ENCODE measurements at regions not wholly inside any gene's neighbourhood (a gene's known extent, or its start where the extent isn't known, plus 50 kb on each side); places are given as distances from the start of the nearest gene placed in this dataset.

- TF ChIP-seq SIX5 (IDR thresholded peaks at IDR 0.05; ENCODE audit: low read depth, low read length, severe bottlenecking) (no peak), USF1 (IDR thresholded peaks at IDR 0.05; ENCODE audit: borderline replicate concordance, extremely low read length, insufficient read depth, low read depth, low read length) (no peak)
Measured at GRCh38 chr3:116607205-116607604, 102.4 kb upstream of the TUSC7 start (continued).

- BruUV-seq (replicated peaks): no TSS peak
Measured at GRCh38 chr3:116610124-116610523, 99.5 kb upstream of the TUSC7 start.

GRCh38 chr3:116614795-116615362 lies 94.7 kb upstream of the TUSC7 start:
- CTCF ChIA-PET: interaction anchor here (0.6 to 2.4 kb wide), 12 partner anchors 8 to 156 kb away, joined by 3 to 8 read pairs (median 4); no protein-coding TSS in a partner anchor
- Histone ChIP-seq H3K4me1 (ENCODE audit: control insufficient read depth, insufficient read depth, low read length) (no peaks in the 10 kb centered on the region), H4K20me1 (ENCODE audit: control insufficient read depth, insufficient read depth) (no peaks in the 10 kb centered on the region), H3K36me3 (ENCODE audit: control insufficient read depth in 2 of 2, insufficient read depth in 2 of 2, low read length in 1 of 2) (no peaks in the 10 kb centered on the region), H2AFZ (ENCODE audit: control insufficient read depth, low read depth, low read length) (no peak overlapping the region), H3K4me2 (ENCODE audit: control insufficient read depth, insufficient read depth) (no peak overlapping the region), H3K9ac (ENCODE audit: control insufficient read depth, insufficient read depth, low read length) (no peak overlapping the region), H3K9me3 (replicated peaks; ENCODE audit: control insufficient read depth, insufficient read depth, low read length) (no peaks in the 10 kb centered on the region; the same call in 2 of the 3 replicates), H3K27ac (ENCODE audit: control insufficient read depth, insufficient read depth) (no peak overlapping the region), H3K79me2 (ENCODE audit: control insufficient read depth, insufficient read depth, low read length) (no peaks in the 10 kb centered on the region), H3K4me3 (no peak overlapping the region), H3K27me3 (replicated peaks in 1 of 2; ENCODE audit: control insufficient read depth in 2 of 2, insufficient read depth in 2 of 2, low read length in 1 of 2) (no peaks in the 10 kb centered on the region)
- POLR2A ChIA-PET: no interaction called here
- in situ Hi-C loops (cut with MboI): no loop called here
- RAD21 ChIA-PET (ENCODE audit: unreplicated experiment): interaction anchor here (1.4 kb wide), 1 partner anchor 143 kb away, joined by 5 read pairs; no protein-coding TSS in a partner anchor
- peak in 2 of 3 experiments; percentile 39 to 40; a peak in 4 of 6 replicates for TF ChIP-seq CTCF (IDR thresholded peaks at IDR 0.05 in 2 of 3, conservative IDR thresholded peaks at IDR 0.05 in 1 of 3; ENCODE audit: control insufficient read depth in 2 of 3, extremely low read depth in 1 of 3, insufficient read depth in 1 of 3, low read depth in 3 of 3, low read length in 3 of 3)
- no peak for TF ChIP-seq HDGF (IDR thresholded peaks at IDR 0.05)
- BruUV-seq (replicated peaks): no TSS peak
- FAIRE-seq (peak; percentile 38), DNase-seq (ENCODE audit: low read depth, low spot score) (no peak), ATAC-seq (peak; percentile 75)
- SMC1A ChIA-PET (ENCODE audit: uncharacterized antibody, unreplicated experiment): interaction anchor here (0.6 to 2.7 kb wide), 3 partner anchors 26 to 145 kb away, joined by 3 to 8 read pairs (median 3); no protein-coding TSS in a partner anchor
- WGBS (ENCODE audit: insufficient coverage, insufficient replicate concordance, low lambda C conversion rate, missing lambda C conversion rate): 0% methylated on average over 4 of the region's 4 CpGs
- intact Hi-C loops (cut with micrococcal nuclease; ENCODE audit: unreplicated experiment): loop anchor here (2.0 kb wide), 1 partner anchor 144 kb away; no protein-coding TSS in a partner anchor

More at GRCh38 chr3:116610124-116610523, 99.5 kb upstream of the TUSC7 start:
- Histone ChIP-seq H3K9me3 (replicated peaks; ENCODE audit: control insufficient read depth, insufficient read depth, low read length) (no peaks in the 10 kb centered on the region), H3K27me3 (replicated peaks in 1 of 2; ENCODE audit: control insufficient read depth in 2 of 2, insufficient read depth in 2 of 2, low read length in 1 of 2) (no peaks in the 10 kb centered on the region), H3K79me2 (ENCODE audit: control insufficient read depth, insufficient read depth, low read length) (no peaks in the 10 kb centered on the region), H4K20me1 (ENCODE audit: control insufficient read depth, insufficient read depth) (no peaks in the 10 kb centered on the region), H3K4me1 (ENCODE audit: control insufficient read depth, insufficient read depth, low read length) (no peaks in the 10 kb centered on the region), H3K4me3 (no peak overlapping the region), H3K9ac (ENCODE audit: control insufficient read depth, insufficient read depth, low read length) (no peak overlapping the region), H3K4me2 (ENCODE audit: control insufficient read depth, insufficient read depth) (no peak overlapping the region), H3K36me3 (ENCODE audit: control insufficient read depth in 2 of 2, insufficient read depth in 2 of 2, low read length in 1 of 2) (no peaks in the 10 kb centered on the region), H3K27ac (ENCODE audit: control insufficient read depth, insufficient read depth) (no peak overlapping the region), H2AFZ (ENCODE audit: control insufficient read depth, low read depth, low read length) (no peak overlapping the region)
- CTCF ChIA-PET: no interaction called here
- POLR2A ChIA-PET: no interaction called here
- FAIRE-seq (no peak), ATAC-seq (no peak), DNase-seq (ENCODE audit: low read depth, low spot score) (no peak)
- in situ Hi-C loops (cut with MboI): no loop called here
- 0% methylated on average over 3 of the region's 3 CpGs for WGBS (ENCODE audit: insufficient coverage, insufficient replicate concordance, low lambda C conversion rate, missing lambda C conversion rate)
- TF ChIP-seq POLR2AphosphoS2 (IDR thresholded peaks at IDR 0.05; ENCODE audit: low read depth, low read length) (no peak), IRF4 (IDR thresholded peaks at IDR 0.05; ENCODE audit: low read depth, low read length) (no peak), ZSCAN29 (IDR thresholded peaks at IDR 0.05) (no peak), FOXK2 (IDR thresholded peaks at IDR 0.05) (no peak)
- RAD21 ChIA-PET (ENCODE audit: unreplicated experiment): no interaction called here
- SMC1A ChIA-PET (ENCODE audit: uncharacterized antibody, unreplicated experiment): no interaction called here
- intact Hi-C loops (cut with micrococcal nuclease; ENCODE audit: unreplicated experiment): no loop called here

Measured in GM12878 (cell line).